GM18508 (cell line): ENCODE measurements at regions not wholly inside any gene's neighbourhood (a gene's known extent, or its start where the extent isn't known, plus 50 kb on each side); places are given as distances from the start of the nearest gene placed in this dataset.
"Not testable (repeated sequence)": the region's sequence is repeated elsewhere in the genome, so short reads cannot be mapped to it uniquely, and the experiment has no call there.

Source experiments
- ATAC-seq: cut with Tn5 transposase; IDR thresholded peaks from one replicate; pipeline ENCODE4 v1.9.1; 2021; ENCODE audit warnings: moderate number of reproducible peaks; ENCODE audit not compliant: insufficient read depth, unreplicated experiment

- ATAC-seq = no peak
Measured at GRCh38 chr5:60036192-60036938, 142.8 kb upstream of the PDE4D start.

GRCh38 chr5:60026161-60026560 is 132.6 kb upstream of the PDE4D start:
- ATAC-seq = no peak

GRCh38 chr5:60024104-60024503 is 130.6 kb upstream of the PDE4D start:
- ATAC-seq = no peak

- no peak for ATAC-seq
Measured at GRCh38 chr5:60023255-60023654, 129.7 kb upstream of the PDE4D start.

- no peak for ATAC-seq
Measured at GRCh38 chr5:60020457-60020856, 126.9 kb upstream of the PDE4D start.

- not testable (repeated sequence) for ATAC-seq
Measured at GRCh38 chr5:60018960-60019359, 125.4 kb upstream of the PDE4D start.

- ATAC-seq = no peak
Measured at GRCh38 chr5:60018091-60018490, 124.6 kb upstream of the PDE4D start.

- ATAC-seq = no peak
Measured at GRCh38 chr5:60014331-60014730, 120.8 kb upstream of the PDE4D start.

GRCh38 chr5:60010853-60011252 is 117.3 kb upstream of the PDE4D start:
- ATAC-seq = no peak

GRCh38 chr5:60010328-60010727 is 116.8 kb upstream of the PDE4D start:
- ATAC-seq = no peak

- no peak for ATAC-seq
Measured at GRCh38 chr5:60007729-60008128, 114.2 kb upstream of the PDE4D start.

- no peak for ATAC-seq
Measured at GRCh38 chr5:59999056-59999455, 105.5 kb upstream of the PDE4D start.

- ATAC-seq = no peak
Measured at GRCh38 chr5:59992206-59992605, 98.7 kb upstream of the PDE4D start.

- no peak for ATAC-seq
Measured at GRCh38 chr5:59988396-59988795, 94.9 kb upstream of the PDE4D start.

- ATAC-seq = no peak
Measured at GRCh38 chr5:59976342-59976741, 82.8 kb upstream of the PDE4D start.

- no peak for ATAC-seq
Measured at GRCh38 chr5:59972043-59972442, 78.5 kb upstream of the PDE4D start.

- no peak for ATAC-seq
Measured at GRCh38 chr5:59959330-59959729, 65.8 kb upstream of the PDE4D start.

- ATAC-seq = no peak
Measured at GRCh38 chr5:59956130-59956783, 62.7 kb upstream of the PDE4D start.

- no peak for ATAC-seq
Measured at GRCh38 chr5:59955241-59955640, 61.7 kb upstream of the PDE4D start.

GRCh38 chr5:59943452-59944113 is 50.1 kb upstream of the PDE4D start:
- no peak for ATAC-seq
